ENCODE measurements at regions not wholly inside any gene's neighbourhood (a gene's known extent, or its start where the extent isn't known, plus 50 kb on each side); places are given as distances from the start of the nearest gene placed in this dataset.

DNA sequence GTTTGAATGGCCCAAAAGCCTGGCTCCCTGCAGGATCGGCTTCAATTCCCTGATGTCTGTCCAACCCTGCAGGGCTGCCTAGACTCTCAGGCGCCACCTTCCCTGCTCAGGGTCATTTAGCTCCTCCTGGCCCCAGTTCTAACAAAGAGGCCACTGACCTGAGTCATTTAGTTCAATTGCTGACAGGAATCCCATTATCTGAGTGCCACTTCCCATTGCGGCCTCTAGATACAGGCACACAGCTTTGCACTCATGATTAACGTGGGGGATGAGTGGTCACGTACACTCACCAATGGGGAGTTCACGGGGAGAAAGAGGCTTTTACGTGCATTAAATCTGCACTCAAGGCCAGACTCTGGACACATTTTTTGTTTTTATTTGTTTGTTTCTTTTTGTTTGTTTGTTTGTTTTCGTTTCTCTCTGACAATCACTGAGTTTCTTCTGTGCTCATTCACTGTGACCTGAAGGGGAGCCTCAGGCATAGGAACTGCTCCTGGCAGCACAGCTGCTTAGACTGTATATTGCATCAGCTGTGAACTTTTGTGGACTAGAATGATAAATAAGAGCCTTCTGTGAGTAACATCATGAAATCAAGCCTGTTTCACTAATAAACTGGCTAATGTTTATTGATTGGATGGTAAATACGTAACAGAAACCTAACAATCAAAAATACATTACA lies 118.9 kb upstream of the CTNNA2 start:
- Histone ChIP-seq H3K27ac (no peak overlapping the region), H3K36me3 (no peaks in the 10 kb centered on the region), H3K27me3 (no peaks in the 10 kb centered on the region), H3K4me1 (no peaks in the 10 kb centered on the region), H3K9me3 (no peaks in the 10 kb centered on the region), H3K4me3 (no peak overlapping the region)
- intact Hi-C loops (cut with DNase I; ENCODE audit: low total_unique reads), result no loop called here
- DNase-seq (ENCODE audit: low spot score in 2 of 2), result no peak
- TF ChIP-seq, protein P1, sequence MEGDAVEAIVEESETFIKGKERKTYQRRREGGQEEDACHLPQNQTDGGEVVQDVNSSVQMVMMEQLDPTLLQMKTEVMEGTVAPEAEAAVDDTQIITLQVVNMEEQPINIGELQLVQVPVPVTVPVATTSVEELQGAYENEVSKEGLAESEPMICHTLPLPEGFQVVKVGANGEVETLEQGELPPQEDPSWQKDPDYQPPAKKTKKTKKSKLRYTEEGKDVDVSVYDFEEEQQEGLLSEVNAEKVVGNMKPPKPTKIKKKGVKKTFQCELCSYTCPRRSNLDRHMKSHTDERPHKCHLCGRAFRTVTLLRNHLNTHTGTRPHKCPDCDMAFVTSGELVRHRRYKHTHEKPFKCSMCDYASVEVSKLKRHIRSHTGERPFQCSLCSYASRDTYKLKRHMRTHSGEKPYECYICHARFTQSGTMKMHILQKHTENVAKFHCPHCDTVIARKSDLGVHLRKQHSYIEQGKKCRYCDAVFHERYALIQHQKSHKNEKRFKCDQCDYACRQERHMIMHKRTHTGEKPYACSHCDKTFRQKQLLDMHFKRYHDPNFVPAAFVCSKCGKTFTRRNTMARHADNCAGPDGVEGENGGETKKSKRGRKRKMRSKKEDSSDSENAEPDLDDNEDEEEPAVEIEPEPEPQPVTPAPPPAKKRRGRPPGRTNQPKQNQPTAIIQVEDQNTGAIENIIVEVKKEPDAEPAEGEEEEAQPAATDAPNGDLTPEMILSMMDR (IDR thresholded peaks at IDR 0.05), result no peak
- TF ChIP-seq POLR2AphosphoS5 (IDR thresholded peaks at IDR 0.05), result no peak
- no peak for TF ChIP-seq POLR2A (IDR thresholded peaks at IDR 0.05)

DNA sequence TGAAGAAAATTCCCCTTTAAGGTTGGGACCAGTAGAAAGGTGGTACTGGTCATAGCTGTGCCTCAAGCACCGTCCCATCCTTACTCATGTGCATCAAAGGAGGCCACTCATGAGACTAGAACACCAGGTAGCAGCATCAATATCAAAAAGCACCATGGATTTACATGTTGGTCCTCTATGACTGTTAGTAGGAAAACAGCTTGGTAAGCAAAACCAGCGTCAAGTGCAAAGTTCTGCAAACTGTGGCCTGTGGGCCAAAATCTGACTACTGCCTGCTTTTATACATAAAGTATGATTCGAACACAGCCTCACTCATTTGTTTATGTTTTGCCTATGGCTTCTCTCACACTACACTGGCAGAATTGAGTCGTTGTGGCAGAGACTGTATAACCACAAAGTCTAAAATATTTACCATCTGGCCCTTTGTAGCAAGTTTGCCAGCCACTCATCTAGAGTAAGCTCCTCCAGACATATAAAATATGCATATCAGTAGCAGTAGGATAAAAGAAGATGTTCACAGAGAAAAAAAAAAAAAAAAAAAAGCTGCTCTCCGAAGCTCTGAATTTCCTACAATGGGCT lies 119.7 kb upstream of the CTNNA2 start:
- TF ChIP-seq POLR2A (IDR thresholded peaks at IDR 0.05) (no peak), POLR2AphosphoS5 (IDR thresholded peaks at IDR 0.05) (no peak)
- TF ChIP-seq, protein P1 (IDR thresholded peaks at IDR 0.05), result no peak
- no peak overlapping the region for H3K27ac ChIP-seq
- no peak for DNase-seq (ENCODE audit: low spot score in 2 of 2)

DNA sequence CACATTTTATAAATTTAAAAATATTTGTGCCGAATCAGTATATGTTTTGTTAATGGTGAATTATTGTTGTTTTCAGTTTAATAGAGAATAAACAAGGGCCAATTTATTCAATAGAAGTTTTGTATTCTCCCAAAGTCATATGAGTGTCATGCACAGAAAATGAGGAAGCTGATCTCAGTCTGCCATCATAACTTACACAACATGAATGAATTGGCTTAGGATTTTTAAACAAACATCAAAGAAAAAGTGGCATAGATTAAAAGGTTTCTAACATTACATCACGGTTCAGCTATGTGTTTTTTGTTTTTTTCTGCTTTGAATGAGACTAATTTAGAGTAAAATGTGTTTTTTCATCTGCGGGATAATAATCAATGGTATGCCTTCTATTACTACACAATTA lies 123.4 kb upstream of the CTNNA2 start:
- no peak overlapping the region for H3K4me3 ChIP-seq
- H3K36me3 ChIP-seq, result no peaks in the 10 kb centered on the region
- no peaks in the 10 kb centered on the region for H3K4me1 ChIP-seq
- TF ChIP-seq POLR2AphosphoS5 (IDR thresholded peaks at IDR 0.05), result no peak
- no peak for TF ChIP-seq POLR2A (IDR thresholded peaks at IDR 0.05)
- TF ChIP-seq, protein P1 (IDR thresholded peaks at IDR 0.05), result no peak
- no peaks in the 10 kb centered on the region for H3K27me3 ChIP-seq
- intact Hi-C loops (cut with DNase I; ENCODE audit: low total_unique reads), result no loop called here
- no peaks in the 10 kb centered on the region for H3K9me3 ChIP-seq
- H3K27ac ChIP-seq, result no peak overlapping the region
- no peak for DNase-seq (ENCODE audit: low spot score in 2 of 2)

More for the DNA sequence above, 119.7 kb upstream of the CTNNA2 start:
- H3K9me3 ChIP-seq, result no peaks in the 10 kb centered on the region
- no peaks in the 10 kb centered on the region for H3K36me3 ChIP-seq
- no peaks in the 10 kb centered on the region for H3K27me3 ChIP-seq
- no peak overlapping the region for H3K4me3 ChIP-seq
- no peaks in the 10 kb centered on the region for H3K4me1 ChIP-seq
- intact Hi-C loops (cut with DNase I; ENCODE audit: low total_unique reads), result no loop called here

DNA sequence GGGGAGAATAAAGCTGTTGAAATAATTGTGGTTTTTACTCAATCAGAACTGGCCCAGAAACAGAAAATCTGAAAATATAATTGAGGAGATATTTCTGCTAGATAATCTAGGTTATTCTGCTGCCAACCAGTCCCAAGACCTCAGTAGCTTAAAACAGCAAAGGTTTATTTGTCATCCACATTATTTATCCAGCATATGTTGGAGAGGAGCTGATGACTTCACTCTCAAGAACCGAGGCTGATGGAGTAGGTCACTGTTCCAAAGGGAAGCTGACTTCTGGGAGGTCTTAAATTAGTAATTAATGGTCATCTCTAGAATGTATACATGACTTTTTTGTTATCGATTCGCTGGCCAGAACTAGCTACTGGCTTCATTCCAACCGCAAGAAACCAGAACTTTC lies 124.8 kb upstream of the CTNNA2 start:
- no peak overlapping the region for H3K4me3 ChIP-seq
- no peak overlapping the region for H3K27ac ChIP-seq
- DNase-seq (ENCODE audit: low spot score in 2 of 2), result no peak
- no peaks in the 10 kb centered on the region for H3K36me3 ChIP-seq
- H3K27me3 ChIP-seq, result no peaks in the 10 kb centered on the region
- H3K4me1 ChIP-seq, result no peaks in the 10 kb centered on the region
- H3K9me3 ChIP-seq, result no peaks in the 10 kb centered on the region
- intact Hi-C loops (cut with DNase I; ENCODE audit: low total_unique reads), result no loop called here
- TF ChIP-seq POLR2AphosphoS5 (IDR thresholded peaks at IDR 0.05) (no peak), POLR2A (IDR thresholded peaks at IDR 0.05) (no peak)
- TF ChIP-seq, protein P1 (IDR thresholded peaks at IDR 0.05), result no peak

DNA sequence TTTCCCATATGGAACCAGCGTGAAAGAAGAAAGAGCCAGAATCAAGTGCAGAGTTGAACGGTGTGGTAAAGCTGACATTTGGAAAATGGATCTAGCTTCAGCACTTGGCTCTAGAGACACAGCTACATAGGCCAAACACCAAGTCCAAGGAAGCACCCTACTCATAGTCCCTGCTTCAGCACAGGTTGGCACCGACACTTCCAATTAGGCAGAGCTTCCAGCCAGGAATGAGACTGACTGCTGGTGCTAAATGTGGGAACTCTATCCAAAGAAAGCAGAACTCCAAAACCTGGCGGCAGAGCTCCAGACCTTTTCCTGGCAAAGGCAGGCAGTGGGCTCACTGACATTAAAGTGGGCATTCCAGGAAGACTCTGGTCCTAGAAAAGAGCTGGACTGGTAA lies 125.4 kb upstream of the CTNNA2 start:
- Histone ChIP-seq H3K4me3 (no peak overlapping the region), H3K4me1 (no peaks in the 10 kb centered on the region), H3K36me3 (no peaks in the 10 kb centered on the region), H3K27ac (no peak overlapping the region), H3K27me3 (no peaks in the 10 kb centered on the region), H3K9me3 (no peaks in the 10 kb centered on the region)
- DNase-seq (ENCODE audit: low spot score in 2 of 2), result no peak
- intact Hi-C loops (cut with DNase I; ENCODE audit: low total_unique reads), result no loop called here
- TF ChIP-seq, protein P1 (IDR thresholded peaks at IDR 0.05), result no peak
- TF ChIP-seq POLR2A (IDR thresholded peaks at IDR 0.05) (no peak), POLR2AphosphoS5 (IDR thresholded peaks at IDR 0.05) (no peak)
